GM12873 (cell line): ENCODE measurements at regions not wholly inside any gene's neighbourhood (a gene's known extent, or its start where the extent isn't known, plus 50 kb on each side); places are given as distances from the start of the nearest gene placed in this dataset.

ENCODE experiments used
- CTCF ChIP-seq: IDR thresholded peaks from 2 replicates; pipeline ENCODE4 v1.5.1; 2012; ENCODE audit warnings: low read depth, mild to moderate bottlenecking, moderate library complexity, low read length, control low read depth; ENCODE audit not compliant: insufficient read depth; ENCODE audit errors: missing control alignments

DNA sequence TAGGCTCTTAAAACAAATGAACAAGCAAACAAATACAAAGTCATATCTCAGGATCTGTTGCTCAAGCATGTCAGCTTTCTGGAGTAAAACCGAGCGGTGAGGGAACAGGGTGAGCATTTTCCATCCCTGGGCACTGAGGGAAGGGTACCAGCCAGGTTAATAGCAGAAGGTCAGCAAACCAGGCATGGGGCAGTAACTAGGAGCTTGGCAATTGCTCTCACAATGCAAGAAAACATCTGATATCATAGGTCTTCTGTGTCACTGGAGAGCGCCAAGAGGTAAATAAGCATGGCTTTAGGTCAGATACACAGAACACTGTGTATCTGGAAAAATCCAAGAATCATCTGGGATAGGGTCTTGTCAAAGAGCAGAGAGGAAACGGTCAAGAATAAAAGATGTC, 521.7 kb upstream of the AUTS2 start:
- TF ChIP-seq CTCF, result no peak

DNA sequence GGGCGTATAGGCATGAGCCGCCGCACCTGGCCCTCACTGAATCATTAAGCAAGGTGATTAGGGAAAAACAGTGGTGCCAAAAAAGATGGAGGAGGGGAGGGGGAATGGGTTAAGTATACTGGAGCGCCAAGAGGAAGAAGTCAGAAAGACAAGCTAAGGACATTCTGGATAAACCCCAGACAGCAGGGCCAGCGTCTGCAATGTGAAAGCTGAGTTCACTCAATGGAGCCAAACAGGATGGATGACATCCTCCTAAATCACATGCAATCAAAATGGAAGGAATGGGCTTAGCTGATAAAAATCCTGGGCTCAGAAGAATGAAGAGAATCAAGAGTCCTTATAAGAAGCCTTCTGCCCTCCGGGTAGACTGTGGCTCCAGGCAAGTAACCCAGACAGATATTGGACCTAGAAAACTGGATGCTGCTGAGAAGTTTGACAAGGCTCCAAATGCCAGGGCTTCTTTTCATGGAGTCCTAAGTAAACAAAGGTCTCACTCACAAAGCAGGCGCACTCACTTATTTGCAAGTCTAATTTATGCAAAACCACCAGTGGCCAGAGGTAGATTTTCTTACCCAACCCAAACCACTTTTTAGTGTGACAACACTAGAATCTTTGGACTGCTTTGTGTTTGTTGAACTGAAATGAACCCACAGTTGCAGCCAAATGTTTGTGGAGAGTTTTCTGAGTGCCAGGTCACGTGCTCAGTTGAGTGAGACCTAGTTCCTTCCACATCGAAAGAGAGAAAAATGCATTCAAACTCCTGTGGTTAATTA, 519.1 kb upstream of the AUTS2 start:
- TF ChIP-seq CTCF, result no peak

DNA sequence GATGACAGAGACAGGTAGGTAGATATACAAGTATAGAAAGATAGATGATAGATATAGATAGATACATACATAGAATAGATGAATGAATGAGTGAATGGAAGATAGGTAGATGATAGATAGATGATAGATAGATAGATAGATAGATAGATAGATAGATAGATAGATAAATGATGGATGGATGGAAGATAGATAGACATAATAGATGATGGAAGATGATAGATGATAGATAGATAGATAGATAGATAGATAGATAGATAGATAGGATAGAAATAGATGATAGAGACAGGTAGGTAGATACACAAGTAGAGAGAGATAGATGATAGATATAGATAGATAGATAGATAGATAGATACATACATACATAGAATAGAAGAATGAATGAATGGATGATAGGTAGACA, 510.1 kb upstream of the AUTS2 start:
- TF ChIP-seq CTCF, result no peak

- TF ChIP-seq CTCF, result no peak
These were observed 507.3 kb upstream of the AUTS2 start for GRCh38 chr7:69090936-69091335.

- TF ChIP-seq CTCF, result no peak
These were observed 506.8 kb upstream of the AUTS2 start for GRCh38 chr7:69091521-69091920.

DNA sequence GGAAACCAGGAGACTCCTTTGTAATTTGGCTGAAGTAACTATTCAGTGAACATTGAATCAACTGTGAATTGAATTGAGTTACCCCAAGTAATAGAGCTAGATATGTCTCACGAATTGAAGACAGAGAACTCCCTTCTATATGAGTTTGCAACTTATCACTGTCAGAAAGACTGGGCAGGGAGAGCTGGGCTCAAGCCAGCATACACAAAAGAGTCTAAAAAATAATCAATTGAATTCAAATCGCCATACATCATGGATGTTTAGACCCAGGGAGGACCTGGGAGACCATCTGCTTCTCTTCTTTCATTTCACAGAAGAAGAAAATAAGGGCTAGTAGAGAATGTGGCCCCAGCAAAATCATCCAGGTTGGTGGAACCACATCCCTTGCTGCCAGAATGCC, 503.1 kb upstream of the AUTS2 start:
- no peak for TF ChIP-seq CTCF

GRCh38 chr7:69095649-69096048, 502.6 kb upstream of the AUTS2 start:
- TF ChIP-seq CTCF, result no peak
